Breast epithelium (tissue), 4 donors: ENCODE measurements at regions not wholly inside any gene's neighbourhood (a gene's known extent, or its start where the extent isn't known, plus 50 kb on each side); places are given as distances from the start of the nearest gene placed in this dataset.

Source experiments
- DNase-seq, 2 donors: peaks; one replicate each; pipeline ENCODE4 v3.0.0-alpha.2; 2019; ENCODE audit warnings: low spot score in 2 of 2
- H3K27ac ChIP-seq, 2 donors: fragments of 200-600 bp; sonication (generic) in 1 of 2; one replicate each; pipeline ENCODE4 v1.5.1; 2016 to 2019; ENCODE audit warnings: mild to moderate bottlenecking in 1 of 2
- H3K27me3 ChIP-seq, 2 donors: fragments of 200-600 bp; sonication (generic) in 1 of 2; one replicate each; pipeline versions ENCODE4 v1.5.1 to v1.6.0; 2017 to 2019; ENCODE audit warnings: control low read depth in 1 of 2, mild to moderate bottlenecking in 1 of 2
- H3K36me3 ChIP-seq: fragments of 200-600 bp; one replicate; pipeline ENCODE4 v1.5.1; 2019
- H3K4me1 ChIP-seq, 2 donors: fragments of 200-600 bp; sonication (generic); one replicate each; pipeline ENCODE4 v1.5.1; 2016 to 2019; ENCODE audit warnings: control low read depth in 1 of 2
- H3K4me3 ChIP-seq, 3 donors: fragments of 200-600 bp; sonication (generic); 1 replicate in 2 of 3; 2 replicates in 1 of 3; pipeline ENCODE4 v1.5.1; 2016 to 2019; ENCODE audit warnings: mild to moderate bottlenecking in 3 of 3, moderate library complexity in 2 of 3
- H3K9me3 ChIP-seq, 2 donors: fragments of 200-600 bp; sonication (generic) in 1 of 2; one replicate each; pipeline ENCODE4 v1.5.1; 2016 to 2019; ENCODE audit warnings: control low read depth in 1 of 2
- CTCF ChIP-seq, 3 donors: fragments of 450-650 bp; IDR thresholded peaks; one replicate each; pipeline ENCODE4 v1.5.1; 2016 to 2017; ENCODE audit warnings: antibody characterized with exemption in 3 of 3, mild to moderate bottlenecking in 3 of 3, moderate library complexity in 3 of 3
- POLR2A ChIP-seq: fragments of 450-650 bp; IDR thresholded peaks from one replicate; pipeline ENCODE4 v1.6.1; 2016; ENCODE audit warnings: antibody characterized with exemption, mild to moderate bottlenecking, moderate library complexity
- POLR2AphosphoS5 ChIP-seq, 3 donors: sonication (generic); formaldehyde crosslinking; IDR thresholded peaks; one replicate each; pipeline ENCODE4 v1.6.1; 2017; ENCODE audit warnings: antibody characterized with exemption in 3 of 3
- intact Hi-C: fragments of 100-400 bp; cut with DNase I; formaldehyde crosslinking; loops from one replicate; pipeline ENCODE4 v1.15.1; 2023; ENCODE audit warnings: low total_unique reads

GRCh38 chr2:128388499-128388941, 69.9 kb upstream of the HS6ST1 start:
- peak in 1 of 2 donors; percentile 30 for DNase-seq
- H3K27ac ChIP-seq: peak overlapping the region in 1 of 2 donors; percentile 46
- H3K36me3 ChIP-seq: no peaks in the 10 kb centered on the region
- no peaks in the 10 kb centered on the region for H3K27me3 ChIP-seq
- no peak overlapping the region for H3K4me3 ChIP-seq
- TF ChIP-seq POLR2A: no peak
- TF ChIP-seq POLR2AphosphoS5 (IDR thresholded peaks at IDR 0.05): no peak
- TF ChIP-seq CTCF (IDR thresholded peaks at IDR 0.05): no peak
- intact Hi-C loops: no loop called here
- no peaks in the 10 kb centered on the region for H3K4me1 ChIP-seq
- no peaks in the 10 kb centered on the region for H3K9me3 ChIP-seq

- Histone ChIP-seq H3K9me3 (no peaks in the 10 kb centered on the region), H3K27ac (peak overlapping the region in 1 of 2 donors; percentile 46), H3K4me1 (no peaks in the 10 kb centered on the region), H3K36me3 (no peaks in the 10 kb centered on the region), H3K4me3 (no peak overlapping the region), H3K27me3 (no peaks in the 10 kb centered on the region)
- TF ChIP-seq CTCF (IDR thresholded peaks at IDR 0.05) (no peak), POLR2A (no peak), POLR2AphosphoS5 (IDR thresholded peaks at IDR 0.05) (no peak)
- peak in 1 of 2 donors; percentile 31 for DNase-seq
- intact Hi-C loops: no loop called here
Observed at GRCh38 chr2:128389388-128390086, 70.9 kb upstream of the HS6ST1 start.

GRCh38 chr2:128390256-128390990, 71.8 kb upstream of the HS6ST1 start:
- no peak for DNase-seq
- Histone ChIP-seq H3K27ac (peak overlapping the region; percentile 25 to 66), H3K27me3 (no peaks in the 10 kb centered on the region), H3K36me3 (no peaks in the 10 kb centered on the region), H3K4me1 (no peaks in the 10 kb centered on the region), H3K9me3 (no peaks in the 10 kb centered on the region), H3K4me3 (no peak overlapping the region)
- intact Hi-C loops: no loop called here
- TF ChIP-seq POLR2A (no peak), POLR2AphosphoS5 (IDR thresholded peaks at IDR 0.05) (no peak), CTCF (IDR thresholded peaks at IDR 0.05) (no peak)

GRCh38 chr2:128390991-128391630, 72.4 kb upstream of the HS6ST1 start:
- Histone ChIP-seq H3K27me3 (no peaks in the 10 kb centered on the region), H3K27ac (no peak overlapping the region), H3K36me3 (no peaks in the 10 kb centered on the region), H3K4me3 (no peak overlapping the region), H3K4me1 (no peaks in the 10 kb centered on the region), H3K9me3 (no peaks in the 10 kb centered on the region)
- intact Hi-C loops: no loop called here
- no peak for TF ChIP-seq POLR2A
- TF ChIP-seq POLR2AphosphoS5 (IDR thresholded peaks at IDR 0.05): no peak
- DNase-seq: no peak

- Histone ChIP-seq H3K4me1 (no peaks in the 10 kb centered on the region), H3K4me3 (no peak overlapping the region), H3K27ac (no peak overlapping the region), H3K27me3 (no peaks in the 10 kb centered on the region), H3K9me3 (no peaks in the 10 kb centered on the region), H3K36me3 (no peaks in the 10 kb centered on the region)
- intact Hi-C loops: no loop called here
- TF ChIP-seq CTCF (IDR thresholded peaks at IDR 0.05) (no peak), POLR2AphosphoS5 (IDR thresholded peaks at IDR 0.05) (no peak), POLR2A (no peak)
- no peak for DNase-seq
Observed at GRCh38 chr2:128391679-128392078, 73.0 kb upstream of the HS6ST1 start.
